Activated T-helper 2 cell treated with anti-CD3 and anti-CD28 coated beads, Interferon-gamma antibody, Interleukin-2, Interleukin-4, amounts not matched to agents 10 μg/mL and 5 μg/mL and 100 μg/mL, durations not matched to agents 14 hours and 24 hours and 36 hours (primary cell): ENCODE measurements at regions not wholly inside any gene's neighbourhood (a gene's known extent, or its start where the extent isn't known, plus 50 kb on each side); places are given as distances from the start of the nearest gene placed in this dataset.
"Not testable (repeated sequence)": the region's sequence is repeated elsewhere in the genome, so short reads cannot be mapped to it uniquely, and the experiment has no call there.

ENCODE experiments used
- DNase-seq: peaks from one replicate; pipeline ENCODE4 v3.0.0; 2021; ENCODE audit warnings: low spot score
- H3K27ac Mint-ChIP-seq: one replicate; pipeline ENCODE4 v1.8.0; 2021; ENCODE audit warnings: mixed read lengths
- H3K27me3 Mint-ChIP-seq: one replicate; pipeline ENCODE4 v1.8.0; 2021; ENCODE audit warnings: low read depth, mixed read lengths
- H3K36me3 Mint-ChIP-seq: one replicate; pipeline ENCODE4 v1.8.0; 2021; ENCODE audit warnings: low read depth, mixed read lengths
- H3K4me1 Mint-ChIP-seq: one replicate; pipeline ENCODE4 v1.8.0; 2021; ENCODE audit warnings: low read depth, mixed read lengths
- H3K4me3 Mint-ChIP-seq: one replicate; pipeline ENCODE4 v1.8.0; 2021; ENCODE audit warnings: low read depth, mild to moderate bottlenecking, moderate library complexity, mixed read lengths
- H3K9me3 Mint-ChIP-seq: one replicate; pipeline ENCODE4 v1.8.0; 2021; ENCODE audit warnings: mixed read lengths
- intact Hi-C: fragments of 100-400 bp; cut with micrococcal nuclease; formaldehyde crosslinking; loops from one replicate; pipeline ENCODE4 v1.15.1; 2023

GRCh38 chr21:19218163-19218562, 814.6 kb upstream of the TMPRSS15 start:
- Mint-ChIP-seq H3K9me3 (peaks cover 49% of the 10 kb centered on the region), H3K36me3 (no peaks in the 10 kb centered on the region), H3K27ac (no peak overlapping the region), H3K4me3 (no peak overlapping the region), H3K27me3 (no peaks in the 10 kb centered on the region), H3K4me1 (no peaks in the 10 kb centered on the region)
- intact Hi-C loops = no loop called here
- no peak for DNase-seq

GRCh38 chr21:19224090-19224489, 820.5 kb upstream of the TMPRSS15 start:
- intact Hi-C loops = no loop called here
- Mint-ChIP-seq H3K36me3 (no peaks in the 10 kb centered on the region), H3K27ac (no peak overlapping the region), H3K27me3 (no peaks in the 10 kb centered on the region), H3K9me3 (peaks cover 42% of the 10 kb centered on the region), H3K4me3 (no peak overlapping the region), H3K4me1 (no peaks in the 10 kb centered on the region)
- DNase-seq = no peak

GRCh38 chr21:19228226-19228625, 824.6 kb upstream of the TMPRSS15 start:
- no peak overlapping the region for H3K27ac Mint-ChIP-seq
- DNase-seq = no peak
- H3K9me3 Mint-ChIP-seq = peaks cover 42% of the 10 kb centered on the region
- intact Hi-C loops = no loop called here
- H3K4me1 Mint-ChIP-seq = no peaks in the 10 kb centered on the region
- H3K4me3 Mint-ChIP-seq = no peak overlapping the region
- no peaks in the 10 kb centered on the region for H3K36me3 Mint-ChIP-seq
- no peaks in the 10 kb centered on the region for H3K27me3 Mint-ChIP-seq

- H3K27me3 Mint-ChIP-seq, H3K4me3 Mint-ChIP-seq, intact Hi-C loops, DNase-seq, H3K36me3 Mint-ChIP-seq, H3K4me1 Mint-ChIP-seq, H3K27ac Mint-ChIP-seq: not testable (repeated sequence)
- H3K9me3 Mint-ChIP-seq = peaks cover 61% of the 10 kb centered on the region
These were observed 830.3 kb upstream of the TMPRSS15 start for GRCh38 chr21:19233841-19234240.

- no peak overlapping the region for H3K4me3 Mint-ChIP-seq
- peaks cover 59% of the 10 kb centered on the region for H3K9me3 Mint-ChIP-seq
- no peak for DNase-seq
- H3K36me3 Mint-ChIP-seq = no peaks in the 10 kb centered on the region
- H3K4me1 Mint-ChIP-seq = no peaks in the 10 kb centered on the region
- no peak overlapping the region for H3K27ac Mint-ChIP-seq
- intact Hi-C loops = no loop called here
- no peaks in the 10 kb centered on the region for H3K27me3 Mint-ChIP-seq
These were observed 832.6 kb upstream of the TMPRSS15 start for GRCh38 chr21:19236209-19236608.

GRCh38 chr21:19237608-19238007, 834.0 kb upstream of the TMPRSS15 start:
- H3K4me1 Mint-ChIP-seq = no peaks in the 10 kb centered on the region

GRCh38 chr21:19239696-19240095, 836.1 kb upstream of the TMPRSS15 start:
- H3K9me3 Mint-ChIP-seq = peaks cover 47% of the 10 kb centered on the region
- intact Hi-C loops = no loop called here
- H3K36me3 Mint-ChIP-seq = no peaks in the 10 kb centered on the region
- H3K4me3 Mint-ChIP-seq = no peak overlapping the region
- no peaks in the 10 kb centered on the region for H3K4me1 Mint-ChIP-seq
- H3K27me3 Mint-ChIP-seq = no peaks in the 10 kb centered on the region
- H3K27ac Mint-ChIP-seq = no peak overlapping the region
- DNase-seq = no peak

More at GRCh38 chr21:19237608-19238007, 834.0 kb upstream of the TMPRSS15 start:
- H3K27ac Mint-ChIP-seq = no peak overlapping the region
- no peaks in the 10 kb centered on the region for H3K36me3 Mint-ChIP-seq
- no peak for DNase-seq
- H3K4me3 Mint-ChIP-seq = no peak overlapping the region
- peaks cover 52% of the 10 kb centered on the region for H3K9me3 Mint-ChIP-seq
- intact Hi-C loops = no loop called here
- no peaks in the 10 kb centered on the region for H3K27me3 Mint-ChIP-seq

GRCh38 chr21:19244502-19245187, 841.1 kb upstream of the TMPRSS15 start:
- intact Hi-C loops = no loop called here
- H3K4me1 Mint-ChIP-seq = no peaks in the 10 kb centered on the region
- no peaks in the 10 kb centered on the region for H3K27me3 Mint-ChIP-seq
- no peak overlapping the region for H3K4me3 Mint-ChIP-seq
- H3K36me3 Mint-ChIP-seq = no peaks in the 10 kb centered on the region
- no peak overlapping the region for H3K27ac Mint-ChIP-seq
- peaks cover 59% of the 10 kb centered on the region for H3K9me3 Mint-ChIP-seq
- DNase-seq = no peak

- no peaks in the 10 kb centered on the region for H3K36me3 Mint-ChIP-seq
- no peak overlapping the region for H3K27ac Mint-ChIP-seq
- H3K4me1 Mint-ChIP-seq = no peaks in the 10 kb centered on the region
- no peak for DNase-seq
- H3K9me3 Mint-ChIP-seq = peaks cover 63% of the 10 kb centered on the region
- H3K27me3 Mint-ChIP-seq = no peaks in the 10 kb centered on the region
- no peak overlapping the region for H3K4me3 Mint-ChIP-seq
- intact Hi-C loops = no loop called here
These were observed 841.6 kb upstream of the TMPRSS15 start for GRCh38 chr21:19245188-19245580.

- H3K4me3 Mint-ChIP-seq = no peak overlapping the region
These were observed 842.4 kb upstream of the TMPRSS15 start for GRCh38 chr21:19246018-19246417.

GRCh38 chr21:19256934-19257660, 853.5 kb upstream of the TMPRSS15 start:
- no peaks in the 10 kb centered on the region for H3K36me3 Mint-ChIP-seq
- intact Hi-C loops = no loop called here
- H3K27me3 Mint-ChIP-seq = no peaks in the 10 kb centered on the region
- H3K4me1 Mint-ChIP-seq = no peaks in the 10 kb centered on the region
- H3K27ac Mint-ChIP-seq = no peak overlapping the region
- peaks cover 48% of the 10 kb centered on the region for H3K9me3 Mint-ChIP-seq
- no peak overlapping the region for H3K4me3 Mint-ChIP-seq
- DNase-seq = no peak

More at GRCh38 chr21:19246018-19246417, 842.4 kb upstream of the TMPRSS15 start:
- DNase-seq = no peak
- Mint-ChIP-seq H3K27ac (no peak overlapping the region), H3K9me3 (peaks cover 71% of the 10 kb centered on the region), H3K4me1 (no peaks in the 10 kb centered on the region), H3K27me3 (no peaks in the 10 kb centered on the region), H3K36me3 (no peaks in the 10 kb centered on the region)
- intact Hi-C loops = no loop called here

- Mint-ChIP-seq H3K4me1 (no peaks in the 10 kb centered on the region), H3K36me3 (no peaks in the 10 kb centered on the region), H3K27me3 (no peaks in the 10 kb centered on the region), H3K4me3 (no peak overlapping the region), H3K27ac (no peak overlapping the region), H3K9me3 (peaks cover 41% of the 10 kb centered on the region)
- no peak for DNase-seq
- intact Hi-C loops = no loop called here
These were observed 858.3 kb upstream of the TMPRSS15 start for GRCh38 chr21:19261731-19262376.

- Mint-ChIP-seq H3K27me3 (no peaks in the 10 kb centered on the region), H3K36me3 (no peaks in the 10 kb centered on the region), H3K27ac (no peak overlapping the region), H3K9me3 (peaks cover 36% of the 10 kb centered on the region), H3K4me1 (no peaks in the 10 kb centered on the region), H3K4me3 (no peak overlapping the region)
- DNase-seq = no peak
- intact Hi-C loops = no loop called here
These were observed 863.1 kb upstream of the TMPRSS15 start for GRCh38 chr21:19266636-19267035.
